GM12878 (cell line): ENCODE measurements at regions not wholly inside any gene's neighbourhood (a gene's known extent, or its start where the extent isn't known, plus 50 kb on each side); places are given as distances from the start of the nearest gene placed in this dataset.

Experiments used
- ASH2L ChIP-seq: fragments of 300-600, 200-600 bp; sonication (generic); IDR thresholded peaks from 2 replicates; pipeline ENCODE4 v1.6.1; 2017; ENCODE audit warnings: low read depth, mild to moderate bottlenecking, borderline replicate concordance
- BCL11A ChIP-seq: IDR thresholded peaks from 2 replicates; pipeline ENCODE4 v1.6.1; 2011; ENCODE audit warnings: low read depth, low read length
- BHLHE40 ChIP-seq, 2 experiments: fragments of 450-650 bp in 1 of 2; IDR thresholded peaks; 2 replicates each; pipeline ENCODE4 v1.6.1; 2011 to 2017; ENCODE audit warnings: low read depth in 2 of 2, borderline replicate concordance in 1 of 2, improper control_type of control experiment in 1 of 2, low read length in 1 of 2, mild to moderate bottlenecking in 1 of 2
- CEBPB ChIP-seq, 2 experiments: fragments of 150-350 bp in 1 of 2; IDR thresholded peaks; 2 replicates each; pipeline ENCODE4 v1.6.1; 2012 to 2014; ENCODE audit warnings: low read depth in 2 of 2, low read length in 2 of 2, borderline replicate concordance in 1 of 2, inconsistent platforms in 1 of 2
- CEBPZ ChIP-seq: fragments of 150-350 bp; IDR thresholded peaks from 2 replicates; pipeline ENCODE4 v1.6.1; 2016; ENCODE audit warnings: low read depth, low read length
- CHD1 ChIP-seq: IDR thresholded peaks from 2 replicates; pipeline ENCODE4 v1.6.1; 2012; ENCODE audit warnings: low read depth, low read length, improper control_type of control experiment
- CREB1 ChIP-seq: IDR thresholded peaks from 2 replicates; pipeline ENCODE4 v1.6.1; 2012; ENCODE audit warnings: low read depth, mild to moderate bottlenecking, inconsistent platforms
- GABPA ChIP-seq: IDR thresholded peaks from 2 replicates; pipeline ENCODE4 v1.6.1; 2014; ENCODE audit warnings: antibody characterized with exemption, low read depth, mild to moderate bottlenecking, inconsistent platforms
- HDAC2 ChIP-seq: fragments of 200-600 bp; sonication (generic); IDR thresholded peaks from 2 replicates; pipeline ENCODE4 v1.6.1; 2017
- IRF4 ChIP-seq: IDR thresholded peaks from 2 replicates; pipeline ENCODE4 v1.6.1; 2011; ENCODE audit warnings: low read depth, low read length
- MTA3 ChIP-seq: IDR thresholded peaks from 2 replicates; pipeline ENCODE4 v1.6.1; 2012; ENCODE audit warnings: low read length, inconsistent platforms, borderline replicate concordance
- NFXL1 ChIP-seq: fragments of 450-650 bp; IDR thresholded peaks from 2 replicates; pipeline ENCODE4 v1.6.1; 2017; ENCODE audit warnings: antibody characterized with exemption, mild to moderate bottlenecking, borderline replicate concordance
- NFYB ChIP-seq: IDR thresholded peaks from 2 replicates; pipeline ENCODE4 v1.6.1; 2011; ENCODE audit warnings: low read depth, mild to moderate bottlenecking, low read length, improper control_type of control experiment, moderate library complexity; ENCODE audit not compliant: insufficient read depth
- NR2F1 ChIP-seq: fragments of 450-650 bp; conservative IDR thresholded peaks from 2 replicates; pipeline ENCODE4 v1.6.1; 2017; ENCODE audit warnings: mild to moderate bottlenecking
- NRF1 ChIP-seq: conservative IDR thresholded peaks from 2 replicates; pipeline ENCODE4 v1.6.1; 2011; ENCODE audit warnings: mild to moderate bottlenecking, low read depth, low read length, improper control_type of control experiment
- SREBF2 ChIP-seq: IDR thresholded peaks from 2 replicates; pipeline ENCODE4 v1.6.1; 2012; ENCODE audit warnings: mild to moderate bottlenecking, low read length
- TAF1 ChIP-seq: IDR thresholded peaks from 2 replicates; pipeline ENCODE4 v1.6.1; 2011; ENCODE audit warnings: mild to moderate bottlenecking, low read depth, low read length, borderline replicate concordance
- TARDBP ChIP-seq: IDR thresholded peaks from 2 replicates; pipeline ENCODE4 v1.6.1; 2016; ENCODE audit warnings: borderline replicate concordance
- USF1 ChIP-seq: IDR thresholded peaks from 2 replicates; pipeline ENCODE4 v1.6.1; 2011; ENCODE audit warnings: borderline replicate concordance, low read depth, mild to moderate bottlenecking, moderate library complexity, mixed read lengths, low read length; ENCODE audit not compliant: insufficient read depth; ENCODE audit errors: extremely low read length
- YY1 ChIP-seq: IDR thresholded peaks from 2 replicates; pipeline ENCODE4 v1.6.1; 2011; ENCODE audit warnings: low read depth, mild to moderate bottlenecking, low read length
- ZNF384 ChIP-seq: IDR thresholded peaks from 2 replicates; pipeline ENCODE4 v1.6.1; 2012; ENCODE audit warnings: low read depth, mild to moderate bottlenecking, low read length, improper control_type of control experiment, borderline replicate concordance
- ZSCAN29 ChIP-seq: fragments of 450-650 bp; IDR thresholded peaks from 2 replicates; pipeline ENCODE4 v1.6.1; 2017; ENCODE audit warnings: mild to moderate bottlenecking, moderate library complexity
- TF ChIP-seq, protein P1 (sequence below): fragments of 450-650 bp; IDR thresholded peaks from 2 replicates; pipeline ENCODE4 v1.6.1; 2017; ENCODE audit warnings: mild to moderate bottlenecking, low read depth, inconsistent platforms; ENCODE audit not compliant: poor library complexity, severe bottlenecking
- TF ChIP-seq, protein P2 (sequence below): IDR thresholded peaks from 2 replicates; pipeline ENCODE4 v1.6.1; 2012; ENCODE audit warnings: low read depth, low read length, improper control_type of control experiment
- TF ChIP-seq, protein P3 (sequence below): IDR thresholded peaks from 2 replicates; pipeline ENCODE4 v1.6.1; 2012; ENCODE audit warnings: low read depth, low read length, improper control_type of control experiment

DNA sequence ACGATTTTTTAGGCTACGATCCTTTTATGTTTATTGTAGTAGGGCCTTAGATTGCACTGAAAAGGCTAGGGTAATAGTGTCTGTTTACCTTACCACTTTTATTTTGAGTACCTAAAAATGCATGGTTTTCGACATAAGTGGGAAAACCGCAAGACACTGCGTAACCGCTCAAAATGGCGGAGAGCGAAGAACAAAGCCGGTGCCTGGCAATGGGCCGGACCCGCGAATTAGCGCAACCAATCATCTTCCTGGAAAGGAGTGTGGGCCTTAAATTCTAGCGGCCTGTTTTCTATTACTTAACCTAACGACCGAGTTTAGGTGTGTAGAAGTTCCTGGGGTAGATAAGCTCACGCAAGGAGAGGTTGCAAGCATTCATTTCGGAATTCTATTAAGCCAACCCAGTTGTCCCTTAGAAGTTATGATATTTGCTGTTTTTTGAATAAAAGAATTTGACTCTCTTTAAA lies 118.0 kb downstream of the HFE start (continued):
- TF ChIP-seq ZSCAN29 (no peak), MTA3 (0 out of 2 replicates have a peak, but pooled peaks have one; percentile 4), ZNF384 (no peak), NRF1 (no peak), HDAC2 (no peak), BHLHE40 (IDR thresholded peaks at IDR 0.05; ENCODE audit: borderline replicate concordance in 1 of 2, low read depth in 2 of 2, low read length in 1 of 2) (peak; percentile 15 to 35; a peak in 1 of 4 replicates), CEBPB (IDR thresholded peaks at IDR 0.05; ENCODE audit: borderline replicate concordance in 1 of 2, low read depth in 2 of 2, low read length in 2 of 2) (no peak), TARDBP (no peak; the same call in 1 of the 2 replicates), USF1 (no peak), CEBPZ (no peak), ASH2L (no peak), TAF1 (0 out of 2 replicates have a peak, but pooled peaks have one; percentile 16), YY1 (peak; percentile 96), NFXL1 (no peak), CREB1 (peak; percentile 37; the same call in 1 of the 2 replicates), BCL11A (no peak), IRF4 (no peak), NFYB (peak; percentile 68; the same call in 1 of the 2 replicates), NR2F1 (no peak), CHD1 (no peak; the same call in none of the 2 replicates), SREBF2 (no peak), GABPA (no peak)
- TF ChIP-seq, protein P1, sequence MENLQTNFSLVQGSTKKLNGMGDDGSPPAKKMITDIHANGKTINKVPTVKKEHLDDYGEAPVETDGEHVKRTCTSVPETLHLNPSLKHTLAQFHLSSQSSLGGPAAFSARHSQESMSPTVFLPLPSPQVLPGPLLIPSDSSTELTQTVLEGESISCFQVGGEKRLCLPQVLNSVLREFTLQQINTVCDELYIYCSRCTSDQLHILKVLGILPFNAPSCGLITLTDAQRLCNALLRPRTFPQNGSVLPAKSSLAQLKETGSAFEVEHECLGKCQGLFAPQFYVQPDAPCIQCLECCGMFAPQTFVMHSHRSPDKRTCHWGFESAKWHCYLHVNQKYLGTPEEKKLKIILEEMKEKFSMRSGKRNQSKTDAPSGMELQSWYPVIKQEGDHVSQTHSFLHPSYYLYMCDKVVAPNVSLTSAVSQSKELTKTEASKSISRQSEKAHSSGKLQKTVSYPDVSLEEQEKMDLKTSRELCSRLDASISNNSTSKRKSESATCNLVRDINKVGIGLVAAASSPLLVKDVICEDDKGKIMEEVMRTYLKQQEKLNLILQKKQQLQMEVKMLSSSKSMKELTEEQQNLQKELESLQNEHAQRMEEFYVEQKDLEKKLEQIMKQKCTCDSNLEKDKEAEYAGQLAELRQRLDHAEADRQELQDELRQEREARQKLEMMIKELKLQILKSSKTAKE: no peak
- TF ChIP-seq, protein P2, sequence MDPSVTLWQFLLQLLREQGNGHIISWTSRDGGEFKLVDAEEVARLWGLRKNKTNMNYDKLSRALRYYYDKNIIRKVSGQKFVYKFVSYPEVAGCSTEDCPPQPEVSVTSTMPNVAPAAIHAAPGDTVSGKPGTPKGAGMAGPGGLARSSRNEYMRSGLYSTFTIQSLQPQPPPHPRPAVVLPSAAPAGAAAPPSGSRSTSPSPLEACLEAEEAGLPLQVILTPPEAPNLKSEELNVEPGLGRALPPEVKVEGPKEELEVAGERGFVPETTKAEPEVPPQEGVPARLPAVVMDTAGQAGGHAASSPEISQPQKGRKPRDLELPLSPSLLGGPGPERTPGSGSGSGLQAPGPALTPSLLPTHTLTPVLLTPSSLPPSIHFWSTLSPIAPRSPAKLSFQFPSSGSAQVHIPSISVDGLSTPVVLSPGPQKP: no peak
- TF ChIP-seq, protein P3, sequence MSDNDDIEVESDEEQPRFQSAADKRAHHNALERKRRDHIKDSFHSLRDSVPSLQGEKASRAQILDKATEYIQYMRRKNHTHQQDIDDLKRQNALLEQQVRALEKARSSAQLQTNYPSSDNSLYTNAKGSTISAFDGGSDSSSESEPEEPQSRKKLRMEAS: no peak
